GM12878 (cell line): ENCODE measurements at regions not wholly inside any gene's neighbourhood (a gene's known extent, or its start where the extent isn't known, plus 50 kb on each side); places are given as distances from the start of the nearest gene placed in this dataset.

ENCODE experiments used
- BACH1 ChIP-seq: fragments of 450-650 bp; IDR thresholded peaks from 2 replicates; pipeline ENCODE4 v1.6.1; 2017; ENCODE audit warnings: mild to moderate bottlenecking, borderline replicate concordance
- FOXM1 ChIP-seq: IDR thresholded peaks from 2 replicates; pipeline ENCODE4 v1.6.1; 2012; ENCODE audit warnings: low read depth, mild to moderate bottlenecking, inconsistent platforms, low read length, moderate library complexity
- JUND ChIP-seq: IDR thresholded peaks from 2 replicates; pipeline ENCODE4 v1.6.1; 2012; ENCODE audit warnings: low read depth, mild to moderate bottlenecking, low read length, improper control_type of control experiment, moderate library complexity
- LARP7 ChIP-seq: fragments of 450-650 bp; IDR thresholded peaks from 2 replicates; pipeline ENCODE4 v1.6.1; 2017; ENCODE audit warnings: mild to moderate bottlenecking
- SMC3 ChIP-seq: IDR thresholded peaks from 2 replicates; pipeline ENCODE4 v1.6.1; 2011; ENCODE audit warnings: low read length, improper control_type of control experiment, borderline replicate concordance
- YBX1 ChIP-seq: fragments of 450-650 bp; IDR thresholded peaks from 2 replicates; pipeline ENCODE4 v1.6.1; 2016; ENCODE audit warnings: antibody characterized with exemption
- ZNF384 ChIP-seq: IDR thresholded peaks from 2 replicates; pipeline ENCODE4 v1.6.1; 2012; ENCODE audit warnings: low read depth, mild to moderate bottlenecking, low read length, improper control_type of control experiment, borderline replicate concordance
- ZSCAN29 ChIP-seq: fragments of 450-650 bp; IDR thresholded peaks from 2 replicates; pipeline ENCODE4 v1.6.1; 2017; ENCODE audit warnings: mild to moderate bottlenecking, moderate library complexity
- TF ChIP-seq, protein P1 (sequence below): fragments of 450-650 bp; IDR thresholded peaks from 2 replicates; pipeline ENCODE4 v1.6.1; 2016; ENCODE audit warnings: mild to moderate bottlenecking
- TF ChIP-seq, protein P2 (sequence below): IDR thresholded peaks from 2 replicates; pipeline ENCODE4 v1.6.1; 2011; ENCODE audit warnings: borderline replicate concordance, low read depth, mild to moderate bottlenecking, moderate library complexity, mixed read lengths, low read length; ENCODE audit not compliant: insufficient read depth; ENCODE audit errors: extremely low read length

DNA sequence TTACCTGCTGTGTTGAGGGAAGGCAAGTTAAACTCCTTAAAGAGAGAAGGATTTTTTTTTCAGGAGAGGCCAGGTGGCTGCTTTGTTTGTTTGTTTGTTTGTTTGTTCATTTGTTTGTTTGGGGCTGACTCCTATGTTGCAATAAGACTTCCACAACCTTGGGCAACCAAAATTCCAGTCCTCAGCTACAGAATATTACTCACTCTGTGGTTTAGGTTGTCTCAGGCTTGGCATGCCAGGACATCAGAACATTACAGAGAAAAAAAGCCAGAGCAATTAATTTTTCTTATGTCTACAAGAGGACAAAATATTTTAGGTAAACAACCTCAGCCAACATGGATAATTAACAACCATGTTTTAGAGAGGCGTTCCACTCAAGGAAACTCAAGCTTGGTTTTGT lies 156.7 kb upstream of the ATP11B start:
- TF ChIP-seq FOXM1 (no peak), ZNF384 (no peak), YBX1 (no peak), JUND (no peak), ZSCAN29 (no peak), BACH1 (no peak), SMC3 (no peak), LARP7 (no peak)
- TF ChIP-seq, protein P1, sequence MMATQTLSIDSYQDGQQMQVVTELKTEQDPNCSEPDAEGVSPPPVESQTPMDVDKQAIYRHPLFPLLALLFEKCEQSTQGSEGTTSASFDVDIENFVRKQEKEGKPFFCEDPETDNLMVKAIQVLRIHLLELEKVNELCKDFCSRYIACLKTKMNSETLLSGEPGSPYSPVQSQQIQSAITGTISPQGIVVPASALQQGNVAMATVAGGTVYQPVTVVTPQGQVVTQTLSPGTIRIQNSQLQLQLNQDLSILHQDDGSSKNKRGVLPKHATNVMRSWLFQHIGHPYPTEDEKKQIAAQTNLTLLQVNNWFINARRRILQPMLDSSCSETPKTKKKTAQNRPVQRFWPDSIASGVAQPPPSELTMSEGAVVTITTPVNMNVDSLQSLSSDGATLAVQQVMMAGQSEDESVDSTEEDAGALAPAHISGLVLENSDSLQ, result no peak
- TF ChIP-seq, protein P2, sequence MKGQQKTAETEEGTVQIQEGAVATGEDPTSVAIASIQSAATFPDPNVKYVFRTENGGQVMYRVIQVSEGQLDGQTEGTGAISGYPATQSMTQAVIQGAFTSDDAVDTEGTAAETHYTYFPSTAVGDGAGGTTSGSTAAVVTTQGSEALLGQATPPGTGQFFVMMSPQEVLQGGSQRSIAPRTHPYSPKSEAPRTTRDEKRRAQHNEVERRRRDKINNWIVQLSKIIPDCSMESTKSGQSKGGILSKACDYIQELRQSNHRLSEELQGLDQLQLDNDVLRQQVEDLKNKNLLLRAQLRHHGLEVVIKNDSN, result no peak
